HG03571 (cell line): ENCODE measurements at regions not wholly inside any gene's neighbourhood (a gene's known extent, or its start where the extent isn't known, plus 50 kb on each side); places are given as distances from the start of the nearest gene placed in this dataset.

ENCODE experiments used
- ATAC-seq: cut with Tn5 transposase; IDR thresholded peaks from one replicate; pipeline ENCODE4 v1.9.1; 2021; ENCODE audit not compliant: unreplicated experiment

- ATAC-seq = no peak
These were observed 640.2 kb downstream of the SATB2 start for GRCh38 chr2:198817536-198817935.

DNA sequence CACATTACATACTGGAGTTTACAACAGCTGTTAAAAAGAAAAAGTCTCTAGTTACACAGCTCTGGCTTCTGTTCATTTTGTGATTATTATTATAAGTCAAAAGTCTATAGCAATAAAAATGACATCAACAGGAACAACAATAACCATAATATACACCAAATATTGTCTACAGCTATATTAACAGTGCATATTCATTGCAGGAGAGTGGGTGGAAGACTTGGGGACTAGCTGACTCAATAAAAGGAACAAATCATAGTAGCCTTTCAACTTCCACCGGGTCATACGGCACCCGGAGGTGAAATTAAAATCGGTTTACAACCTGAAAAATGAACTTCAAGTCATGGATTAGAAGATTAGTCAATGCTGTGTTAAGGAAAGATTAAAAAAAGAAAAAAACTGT, 642.1 kb downstream of the SATB2 start:
- ATAC-seq = no peak

- no peak for ATAC-seq
These were observed 646.5 kb downstream of the SATB2 start for GRCh38 chr2:198811198-198811597.

DNA sequence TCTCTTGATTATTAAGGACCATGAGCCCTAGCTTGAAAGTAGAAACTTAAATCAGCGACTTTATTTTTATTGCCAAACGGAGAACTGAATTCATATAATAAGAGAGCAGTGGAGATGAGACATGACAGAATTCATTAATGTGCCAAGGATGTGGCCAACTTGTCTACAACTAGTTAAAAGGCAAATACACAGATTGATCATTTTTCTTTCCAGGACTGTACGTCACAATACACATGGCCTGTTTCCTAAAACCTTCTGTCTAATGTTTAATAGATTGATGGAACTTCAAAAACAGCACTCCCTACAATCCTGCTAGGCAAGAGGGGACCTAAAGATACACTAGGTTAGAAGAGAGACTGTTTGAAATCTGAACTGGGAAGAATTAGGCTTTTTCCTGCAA, 647.8 kb downstream of the SATB2 start:
- ATAC-seq = no peak

- no peak for ATAC-seq
These were observed 650.6 kb downstream of the SATB2 start for GRCh38 chr2:198807131-198807530.

GRCh38 chr2:198795419-198795818, 662.3 kb downstream of the SATB2 start:
- no peak for ATAC-seq

DNA sequence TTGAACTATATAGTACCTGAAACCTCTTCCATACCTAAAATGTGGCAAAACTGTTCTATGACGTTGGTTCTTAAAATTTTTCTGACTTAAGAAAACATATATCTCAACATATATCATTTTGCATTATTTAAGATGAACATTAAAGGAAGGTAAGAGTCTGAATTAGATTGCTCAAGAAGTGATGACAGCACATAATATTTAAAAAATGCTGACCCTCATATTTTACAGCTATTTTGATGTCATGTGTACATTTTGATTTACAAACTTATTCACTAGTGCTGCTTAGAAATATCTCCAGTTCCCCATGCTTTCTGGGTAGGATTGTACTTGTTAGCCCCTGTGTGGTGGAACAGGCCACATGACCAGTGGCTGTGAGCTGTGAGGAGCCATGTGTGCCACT, 666.1 kb downstream of the SATB2 start:
- no peak for ATAC-seq

- ATAC-seq = no peak
These were observed 669.1 kb downstream of the SATB2 start for GRCh38 chr2:198788676-198789075.

DNA sequence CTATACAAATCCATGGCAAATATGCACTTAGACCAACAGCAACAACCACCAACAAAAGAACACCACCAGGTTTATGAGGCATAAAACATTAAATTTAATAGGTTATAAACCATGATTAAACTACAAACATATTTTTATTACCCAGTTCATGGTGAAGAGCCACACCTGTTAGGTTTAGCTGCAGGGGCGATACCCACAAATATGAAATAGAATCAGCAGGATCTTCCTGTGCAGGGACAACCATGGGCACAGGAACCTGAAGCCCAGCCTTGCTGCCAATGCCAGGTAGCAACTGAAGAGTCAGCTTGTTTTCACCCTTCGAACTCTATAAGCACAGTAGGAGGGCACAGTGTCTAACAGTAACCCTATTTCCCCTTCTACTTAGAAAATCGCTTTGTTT, 675.0 kb downstream of the SATB2 start:
- no peak for ATAC-seq

GRCh38 chr2:198776616-198777406, 680.9 kb downstream of the SATB2 start:
- ATAC-seq = no peak

- ATAC-seq = no peak
These were observed 682.0 kb downstream of the SATB2 start for GRCh38 chr2:198775737-198776136.

DNA sequence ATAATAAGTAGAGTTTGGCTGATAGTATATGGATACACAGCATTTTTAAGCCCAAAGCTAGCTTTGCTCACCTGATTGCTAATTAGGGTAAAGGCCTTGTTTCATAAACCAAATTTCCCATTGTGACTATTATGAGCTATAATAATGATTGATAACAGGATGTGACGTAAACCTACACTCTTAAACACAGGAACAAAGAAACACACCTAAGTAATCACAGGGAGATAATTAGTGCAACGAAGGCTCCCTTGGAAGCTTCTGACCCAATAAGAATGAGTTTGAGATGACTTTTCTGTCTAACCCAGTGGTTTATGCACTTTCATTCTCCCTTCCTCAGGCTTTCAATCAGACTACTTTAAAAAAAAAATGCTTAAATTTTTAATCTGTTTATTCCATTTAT, 683.2 kb downstream of the SATB2 start:
- no peak for ATAC-seq

GRCh38 chr2:198767694-198768093, 690.0 kb downstream of the SATB2 start:
- no peak for ATAC-seq

DNA sequence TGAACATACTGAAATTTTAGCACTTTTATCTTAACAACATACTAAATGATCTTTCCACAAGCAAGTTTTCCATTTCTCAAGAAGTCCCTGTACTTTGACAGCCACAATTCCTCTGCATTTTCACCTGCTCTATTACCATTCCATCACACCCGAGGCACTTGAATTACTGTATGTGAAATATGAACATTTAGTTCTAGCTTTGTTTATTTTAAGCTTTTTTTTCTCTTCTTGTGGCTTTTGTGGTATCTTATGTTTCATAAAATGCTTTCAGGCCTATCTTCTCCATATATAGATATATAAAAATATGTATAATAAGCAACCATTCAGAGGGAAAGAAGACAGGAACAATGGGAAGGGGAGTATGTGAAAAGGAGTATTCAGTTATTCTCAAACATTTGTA, 693.9 kb downstream of the SATB2 start:
- ATAC-seq = no peak

GRCh38 chr2:198762441-198762840, 695.3 kb downstream of the SATB2 start:
- no peak for ATAC-seq

DNA sequence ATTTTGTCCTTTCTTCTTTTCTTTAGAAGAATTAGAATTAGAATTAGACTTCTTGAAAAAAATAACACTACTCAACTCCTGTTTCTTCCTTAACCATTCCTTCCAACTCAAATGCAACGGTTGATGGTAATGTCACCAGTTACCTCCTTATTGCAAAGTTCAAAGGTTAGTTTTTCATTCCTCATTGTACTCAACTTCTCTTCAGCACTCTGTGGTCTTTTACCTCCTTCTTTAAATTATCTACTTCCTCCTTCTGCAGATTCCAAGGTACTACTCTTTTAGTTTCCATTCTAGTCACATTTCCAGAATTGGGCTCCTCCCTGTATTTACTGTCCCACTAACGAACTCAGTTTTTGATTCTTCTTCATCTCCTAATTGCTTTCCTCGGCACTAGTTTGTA, 700.7 kb downstream of the SATB2 start:
- no peak for ATAC-seq

DNA sequence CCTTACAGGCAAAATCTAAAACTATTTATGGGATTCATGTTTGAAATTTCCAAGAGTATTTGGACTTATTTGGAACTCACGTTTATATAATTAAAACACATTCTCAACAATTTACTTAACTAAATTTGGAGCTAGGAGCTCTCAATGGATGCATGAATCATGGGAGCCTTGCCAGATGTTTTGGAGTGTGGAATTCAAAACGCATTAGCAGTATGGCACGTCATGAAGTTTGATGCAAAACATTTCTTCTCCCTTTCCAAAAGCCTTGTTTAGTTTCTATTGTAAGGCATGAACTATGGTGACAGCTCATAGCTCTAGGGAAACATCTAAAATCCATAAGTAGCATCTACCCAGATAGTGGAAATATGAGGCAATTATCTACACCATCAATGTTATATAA, 701.6 kb downstream of the SATB2 start:
- ATAC-seq = no peak

GRCh38 chr2:198753101-198753500, 704.6 kb downstream of the SATB2 start:
- no peak for ATAC-seq

DNA sequence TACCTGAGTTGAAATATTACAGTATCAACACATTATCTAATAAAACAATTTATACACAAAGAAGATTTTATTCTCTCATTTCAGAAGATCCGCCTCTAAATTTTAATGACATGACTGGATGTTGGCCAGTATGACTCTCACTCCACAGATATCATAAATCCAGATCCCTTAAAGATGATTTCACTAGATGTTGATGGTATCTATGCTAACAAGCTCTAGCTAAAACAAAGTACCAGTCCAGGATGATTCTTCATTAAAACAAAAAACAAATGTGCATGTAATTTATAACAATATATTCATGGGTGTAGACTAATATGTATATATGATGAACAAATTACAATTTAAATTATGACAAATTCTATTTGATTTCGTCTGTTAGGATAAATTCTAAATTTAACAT, 708.4 kb downstream of the SATB2 start:
- no peak for ATAC-seq

GRCh38 chr2:198731842-198732399, 725.8 kb downstream of the SATB2 start:
- ATAC-seq = no peak

GRCh38 chr2:198720266-198720665, 737.5 kb downstream of the SATB2 start:
- no peak for ATAC-seq

GRCh38 chr2:198717451-198717850, 740.3 kb downstream of the SATB2 start:
- no peak for ATAC-seq

DNA sequence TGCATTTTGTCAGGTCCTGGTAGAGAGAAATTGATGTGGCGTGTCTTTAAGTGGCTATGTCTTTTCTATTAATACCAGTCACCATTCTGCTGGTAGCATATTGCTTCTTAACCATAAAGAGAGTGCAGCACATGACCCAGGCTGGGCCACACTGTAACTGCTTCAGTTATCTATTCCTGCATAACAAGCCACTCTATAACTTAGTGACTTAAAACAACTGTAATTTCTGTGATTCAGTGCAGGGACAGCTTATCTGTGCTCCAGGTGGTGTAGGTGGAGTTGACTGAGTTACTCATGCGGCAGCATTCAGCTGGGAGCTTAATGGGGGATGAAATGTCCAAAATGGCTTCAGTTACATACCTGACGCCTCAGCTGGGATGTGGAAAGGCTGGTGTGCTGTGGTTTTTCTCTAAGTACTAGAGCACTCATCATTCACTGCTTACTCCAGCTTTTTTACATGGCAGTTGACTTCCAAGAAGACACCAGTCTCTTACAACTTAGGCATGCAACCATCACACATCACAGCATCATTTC, 742.4 kb downstream of the SATB2 start:
- ATAC-seq = no peak
